Left ventricle myocardium inferior (tissue), 1 donor: ENCODE measurements at regions not wholly inside any gene's neighbourhood (a gene's known extent, or its start where the extent isn't known, plus 50 kb on each side); places are given as distances from the start of the nearest gene placed in this dataset.

Source experiments
- DNase-seq: peaks from one replicate; pipeline ENCODE4 v3.0.0-alpha.2; 2020
- H3K27ac ChIP-seq: fragments of 200-600 bp; replicated peaks from 2 replicates; pipeline ENCODE4 v1.8.0; 2021
- H3K27me3 ChIP-seq: fragments of 200-600 bp; 2 replicates; pipeline ENCODE4 v1.8.0; 2021; ENCODE audit warnings: low read depth
- H3K36me3 ChIP-seq: fragments of 200-600 bp; 2 replicates; pipeline ENCODE4 v1.8.0; 2021
- H3K4me1 ChIP-seq: fragments of 200-600 bp; 2 replicates; pipeline ENCODE4 v1.8.0; 2021
- H3K4me3 ChIP-seq: fragments of 200-600 bp; 2 replicates; pipeline ENCODE4 v1.8.0; 2021; ENCODE audit warnings: mild to moderate bottlenecking, moderate library complexity
- H3K9me3 ChIP-seq: fragments of 200-600 bp; replicated peaks from 2 replicates; pipeline ENCODE4 v1.8.0; 2021
- CTCF ChIP-seq: fragments of 200-600 bp; IDR thresholded peaks from 2 replicates; pipeline ENCODE4 v1.8.0; 2021; ENCODE audit warnings: antibody characterized with exemption, mild to moderate bottlenecking, borderline replicate concordance
- intact Hi-C: fragments of 100-400 bp; cut with micrococcal nuclease; formaldehyde crosslinking; loops from one replicate; pipeline ENCODE4 v1.11.0; 2022
- donor health status: DM: no; HTN: yes; CAD: no; lungs with severe emphysema.

GRCh38 chr16:60741810-60742209 is 1294.4 kb downstream of the CDH8 start:
- Histone ChIP-seq H3K4me1 (peaks cover 11% of the 10 kb centered on the region), H3K27ac (no peak overlapping the region), H3K27me3 (no peaks in the 10 kb centered on the region), H3K4me3 (no peak overlapping the region), H3K9me3 (no peaks in the 10 kb centered on the region), H3K36me3 (no peaks in the 10 kb centered on the region)
- DNase-seq, result no peak
- intact Hi-C loops, result loop anchor here (10.0 kb wide), 1 partner anchor 63 kb away; no protein-coding TSS in a partner anchor
- TF ChIP-seq CTCF, result no peak

- TF ChIP-seq CTCF, result no peak
- H3K27me3 ChIP-seq, result no peaks in the 10 kb centered on the region
- H3K4me3 ChIP-seq, result no peak overlapping the region
- H3K27ac ChIP-seq, result no peak overlapping the region
- no peak for DNase-seq
- H3K9me3 ChIP-seq, result no peaks in the 10 kb centered on the region
- H3K36me3 ChIP-seq, result no peaks in the 10 kb centered on the region
- intact Hi-C loops, result loop anchor here (10.0 kb wide), 1 partner anchor 65 kb away; no protein-coding TSS in a partner anchor
- peaks cover 11% of the 10 kb centered on the region for H3K4me1 ChIP-seq
These were observed 1296.2 kb downstream of the CDH8 start for GRCh38 chr16:60739737-60740683.

GRCh38 chr16:60731329-60732050 is 1304.7 kb downstream of the CDH8 start:
- DNase-seq, result no peak
- no peak overlapping the region for H3K4me3 ChIP-seq
- no peaks in the 10 kb centered on the region for H3K27me3 ChIP-seq
- no peak overlapping the region for H3K27ac ChIP-seq
- no peaks in the 10 kb centered on the region for H3K4me1 ChIP-seq
- H3K9me3 ChIP-seq, result no peaks in the 10 kb centered on the region
- no peaks in the 10 kb centered on the region for H3K36me3 ChIP-seq
- TF ChIP-seq CTCF, result no peak
- intact Hi-C loops, result no loop called here

GRCh38 chr16:60729051-60729450 is 1307.2 kb downstream of the CDH8 start:
- Histone ChIP-seq H3K36me3 (no peaks in the 10 kb centered on the region), H3K4me1 (no peaks in the 10 kb centered on the region), H3K27me3 (no peaks in the 10 kb centered on the region), H3K4me3 (no peak overlapping the region), H3K27ac (no peak overlapping the region), H3K9me3 (no peaks in the 10 kb centered on the region)
- no peak for DNase-seq
- intact Hi-C loops, result no loop called here
- no peak for TF ChIP-seq CTCF

GRCh38 chr16:60727851-60728250 is 1308.4 kb downstream of the CDH8 start:
- Histone ChIP-seq H3K4me3 (no peak overlapping the region), H3K27me3 (no peaks in the 10 kb centered on the region), H3K4me1 (no peaks in the 10 kb centered on the region), H3K9me3 (no peaks in the 10 kb centered on the region), H3K36me3 (no peaks in the 10 kb centered on the region), H3K27ac (no peak overlapping the region)
- intact Hi-C loops, result no loop called here
- no peak for TF ChIP-seq CTCF
- no peak for DNase-seq
